GM19035 (cell line): ENCODE measurements at regions not wholly inside any gene's neighbourhood (a gene's known extent, or its start where the extent isn't known, plus 50 kb on each side); places are given as distances from the start of the nearest gene placed in this dataset.
"Not testable (repeated sequence)": the region's sequence is repeated elsewhere in the genome, so short reads cannot be mapped to it uniquely, and the experiment has no call there.

Experiments
- ATAC-seq: cut with Tn5 transposase; IDR thresholded peaks from one replicate; pipeline ENCODE4 v1.9.1; 2021; ENCODE audit not compliant: unreplicated experiment

DNA sequence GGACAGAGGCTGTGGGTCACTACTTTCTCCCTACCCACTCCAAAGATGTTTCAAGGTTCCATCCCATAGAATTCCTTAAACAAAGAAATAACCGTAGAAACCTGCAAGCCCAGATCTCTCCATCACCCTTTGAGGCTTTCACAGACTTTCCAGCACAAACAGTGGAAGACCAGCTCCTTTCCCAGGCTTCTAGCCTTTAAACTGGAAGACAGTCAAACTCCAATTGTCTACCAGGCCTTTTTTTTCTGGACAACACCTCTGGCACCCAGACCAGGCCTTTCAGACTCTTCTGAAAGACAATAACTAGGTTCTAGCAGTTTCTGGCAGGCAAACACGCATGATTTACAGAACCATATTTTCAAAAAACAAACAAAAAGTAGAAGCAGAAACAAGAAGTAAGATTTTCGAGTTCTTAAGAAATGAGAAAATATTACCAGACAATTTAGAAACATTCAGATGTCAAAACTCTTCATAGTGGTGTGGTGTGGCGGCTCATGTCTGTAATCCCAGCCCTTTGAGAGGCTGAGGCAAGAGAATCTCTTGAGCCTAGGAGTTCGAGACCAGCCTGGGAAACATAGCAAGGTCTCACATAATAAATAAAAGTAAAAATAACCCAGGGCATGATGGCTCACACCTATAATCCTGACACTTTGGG lies 73.0 kb upstream of the EPCAM start:
- ATAC-seq, result no peak

DNA sequence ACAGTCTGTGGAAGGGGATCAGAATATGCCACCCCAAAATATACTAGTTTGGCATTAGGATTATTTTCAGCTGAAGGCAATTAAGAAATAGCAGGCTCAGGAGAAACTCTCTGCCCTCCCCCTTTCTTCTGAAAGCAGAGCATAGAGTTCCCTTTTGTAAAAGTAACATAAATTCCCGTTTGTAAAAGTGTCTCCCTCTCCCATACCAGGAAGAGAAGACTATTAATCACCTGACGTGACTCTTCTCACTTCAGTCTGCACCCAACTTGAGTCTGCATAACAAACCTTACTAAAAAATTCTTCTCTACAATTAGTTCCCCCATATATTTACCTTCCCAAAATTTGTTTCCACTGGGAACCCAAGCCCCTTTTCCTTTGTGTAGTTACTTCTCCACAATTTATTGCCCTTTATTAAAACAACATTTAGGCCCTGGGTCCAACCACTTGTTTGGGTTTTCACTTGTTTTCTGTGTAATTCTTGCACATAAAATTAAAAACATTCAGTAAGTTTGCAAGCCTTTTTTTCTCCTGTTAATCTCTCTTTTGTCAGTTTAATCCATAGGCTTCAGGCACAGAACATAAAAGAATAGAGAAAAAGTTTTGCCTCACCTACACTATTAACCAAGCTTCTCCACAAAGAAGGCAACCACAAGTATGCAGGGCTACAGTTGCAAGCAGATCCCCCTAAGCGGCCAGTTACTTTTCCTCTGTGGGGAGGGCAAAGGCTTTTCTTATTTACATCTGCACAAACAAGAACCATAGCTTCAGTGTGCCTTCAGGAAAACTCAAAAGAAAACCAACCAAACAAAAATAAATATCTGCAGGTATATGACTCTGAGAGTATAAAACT lies 73.8 kb upstream of the EPCAM start:
- ATAC-seq, result no peak

DNA sequence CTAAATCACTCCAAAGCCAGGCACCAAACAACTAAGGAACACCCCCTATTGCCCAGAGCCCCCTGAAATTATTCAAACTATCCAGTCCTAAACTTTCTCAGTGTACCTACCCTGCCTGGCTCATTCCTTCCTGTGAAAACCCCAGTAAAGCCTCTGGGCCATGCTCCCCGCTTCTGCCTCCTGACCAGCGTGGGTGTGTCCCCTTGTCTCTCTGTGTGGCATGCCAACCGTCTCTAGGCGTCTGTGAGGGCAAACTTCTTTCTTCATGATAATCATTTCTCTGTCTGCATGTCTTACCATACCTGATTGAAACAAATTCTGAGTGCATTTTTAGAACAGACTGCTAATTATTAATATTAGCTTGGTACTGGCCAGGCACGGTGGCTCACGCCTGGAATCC lies 75.1 kb upstream of the EPCAM start:
- ATAC-seq, result no peak

DNA sequence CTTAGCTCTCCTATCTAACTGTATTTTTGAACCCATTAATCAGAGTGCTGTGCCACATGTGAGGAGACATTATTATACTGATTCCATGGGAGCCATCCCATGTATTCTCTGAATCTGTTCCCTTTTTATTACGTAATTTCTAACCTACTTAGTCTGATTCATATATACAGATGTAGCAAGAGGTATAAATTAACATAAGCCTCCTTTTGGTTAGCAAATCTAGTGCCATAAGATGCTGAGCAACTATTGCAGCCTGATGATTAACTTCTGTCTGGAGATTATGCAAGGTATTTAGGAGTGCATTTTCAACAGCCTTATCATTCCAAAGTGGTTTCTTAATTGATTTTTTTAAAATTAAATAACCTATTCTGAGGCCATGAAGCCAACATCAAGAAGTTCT lies 80.2 kb upstream of the EPCAM start:
- ATAC-seq, result no peak

DNA sequence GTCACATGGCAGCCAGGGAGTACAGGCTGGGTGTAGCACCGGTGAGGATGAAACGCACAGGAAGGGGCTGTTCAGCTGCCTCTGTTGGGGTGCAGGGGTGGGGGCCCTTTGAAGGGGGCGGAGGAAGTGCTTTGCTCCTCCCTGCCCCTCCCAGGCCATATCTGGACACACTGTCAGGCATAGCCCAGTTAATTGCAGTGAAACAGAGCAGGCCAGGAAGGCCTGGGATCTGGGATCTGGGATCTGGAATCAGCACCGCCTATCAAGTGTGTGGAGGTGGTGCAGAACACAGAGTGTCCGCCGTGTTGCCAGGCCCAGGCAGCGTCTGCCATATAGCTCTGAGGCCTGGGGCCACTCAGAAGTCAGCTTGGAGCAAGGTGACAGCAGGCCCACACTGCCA lies 85.5 kb upstream of the EPCAM start:
- ATAC-seq, result no peak

GRCh38 chr2:47282621-47283272 lies 86.4 kb upstream of the EPCAM start:
- ATAC-seq, result no peak

- not testable (repeated sequence) for ATAC-seq
Measured at GRCh38 chr2:47279525-47279924, 89.6 kb upstream of the EPCAM start.

GRCh38 chr2:47277987-47278386 lies 91.1 kb upstream of the EPCAM start:
- no peak for ATAC-seq

DNA sequence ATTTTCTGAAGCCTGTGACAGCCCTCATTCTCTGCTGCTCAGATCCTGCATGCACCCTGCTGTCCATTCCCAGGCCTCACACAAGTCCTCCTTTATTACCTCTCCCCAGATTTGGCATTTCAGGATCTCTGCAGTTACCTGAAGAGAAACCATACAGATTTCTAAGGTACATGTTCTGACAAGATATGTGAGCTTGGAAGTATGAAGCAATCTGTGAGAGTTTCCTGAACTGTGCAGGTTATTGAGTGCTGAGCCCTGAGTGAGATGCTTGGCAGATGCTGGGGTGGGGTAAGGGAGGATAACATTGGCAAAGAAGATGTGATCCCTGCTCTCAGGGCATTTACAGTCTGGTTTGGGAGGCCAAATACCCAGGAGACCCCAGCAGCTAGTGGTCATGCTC lies 91.9 kb upstream of the EPCAM start:
- ATAC-seq, result no peak

DNA sequence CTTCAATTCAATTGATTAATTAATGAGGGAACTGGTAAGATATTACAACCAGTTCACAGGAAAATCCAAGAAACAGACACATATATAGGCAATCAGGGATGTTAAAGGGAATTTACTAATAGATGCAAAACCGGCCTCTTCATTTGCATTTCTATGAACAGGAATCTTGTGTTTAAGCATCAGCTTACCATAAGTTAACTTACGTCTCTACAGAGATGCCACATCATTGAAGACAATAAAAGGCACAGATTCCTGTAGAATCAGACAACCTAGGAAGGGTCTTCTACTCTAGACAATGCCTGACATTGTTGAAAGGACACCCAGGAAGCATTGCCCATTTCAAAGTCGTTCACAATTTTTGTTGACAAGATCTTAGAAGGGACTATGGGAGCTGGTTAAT lies 93.0 kb upstream of the EPCAM start:
- ATAC-seq, result no peak

DNA sequence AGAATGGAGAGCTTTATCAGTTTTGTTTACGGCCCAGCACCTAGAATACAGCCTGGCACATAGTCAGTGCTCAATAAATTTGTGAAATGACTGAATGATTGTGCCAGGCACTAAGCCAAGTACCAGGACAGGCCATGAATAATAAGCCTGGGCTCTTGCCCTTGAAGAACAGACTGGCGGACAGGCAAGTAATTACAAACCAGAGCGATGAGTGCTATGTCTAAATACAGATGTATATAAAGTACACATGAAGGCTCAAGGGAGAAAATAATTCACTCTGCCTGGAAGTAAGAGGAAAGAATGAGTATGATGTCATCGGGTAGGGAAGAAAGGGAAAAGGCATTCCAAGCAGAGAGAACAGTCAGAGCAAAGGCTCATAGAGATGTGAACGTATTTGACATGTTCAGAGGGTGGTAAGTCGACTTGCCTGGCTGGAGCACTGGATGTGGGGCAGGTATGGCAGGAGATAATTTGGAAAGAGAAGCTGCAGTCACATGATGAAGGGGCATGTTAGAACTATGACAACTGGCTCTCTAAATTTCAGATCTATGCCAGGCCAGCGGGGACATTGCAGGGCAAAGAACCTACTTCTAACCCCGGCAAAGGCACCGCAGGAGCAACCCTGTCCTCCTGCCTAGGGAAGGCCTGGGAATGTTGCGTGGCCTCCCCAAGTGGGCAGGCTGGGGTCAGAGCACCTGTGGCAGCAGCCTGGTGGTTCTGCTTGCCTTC lies 94.9 kb upstream of the EPCAM start:
- no peak for ATAC-seq

- ATAC-seq, result no peak
Measured at GRCh38 chr2:47272905-47273758, 96.0 kb upstream of the EPCAM start.

DNA sequence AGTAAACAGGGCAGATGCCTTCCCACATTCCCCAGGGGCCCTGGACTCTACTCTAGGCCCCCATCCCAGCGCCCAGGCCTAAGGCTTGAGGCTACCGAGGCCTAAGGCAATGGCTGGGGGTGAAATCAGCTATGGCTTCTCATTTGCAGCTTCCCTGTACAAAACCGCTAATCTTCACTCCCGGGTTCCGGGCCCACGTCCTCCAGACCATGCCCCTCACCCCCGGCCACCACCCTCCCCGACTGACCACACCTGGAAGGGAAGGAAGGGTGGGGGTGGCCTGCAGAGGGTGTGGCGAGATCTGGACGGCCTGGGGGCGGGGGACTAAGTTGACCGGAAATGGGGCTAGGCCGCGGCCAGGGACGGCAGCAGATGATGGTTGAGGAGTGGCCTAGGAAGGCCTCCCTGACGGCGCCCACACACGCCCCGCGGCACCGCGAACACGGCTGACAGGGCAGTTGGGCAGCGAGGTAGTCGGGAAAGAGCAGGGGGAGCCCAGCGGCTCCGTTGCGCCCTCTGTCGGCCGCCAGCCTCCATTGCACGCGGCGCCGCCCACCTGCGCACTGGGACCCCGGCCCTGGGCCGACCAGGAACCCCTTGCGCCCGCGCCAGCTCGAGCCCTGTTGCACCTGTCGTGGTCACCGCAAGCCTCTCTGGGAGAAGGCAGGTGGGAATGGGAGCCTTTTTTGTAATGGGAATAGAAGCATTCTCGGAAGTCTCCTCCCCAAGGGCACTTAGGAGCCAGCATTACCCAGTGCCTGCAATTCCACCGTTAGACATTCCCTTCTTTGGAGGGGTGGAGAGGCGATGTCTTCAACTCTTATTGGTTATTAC lies 95.9 kb upstream of the CALM2 start:
- ATAC-seq, result peak; percentile 68

GRCh38 chr2:47271054-47272000 lies 95.0 kb upstream of the CALM2 start:
- peak; percentile 3 for ATAC-seq

- ATAC-seq, result no peak
Measured at GRCh38 chr2:47270421-47270820, 94.1 kb upstream of the CALM2 start.

DNA sequence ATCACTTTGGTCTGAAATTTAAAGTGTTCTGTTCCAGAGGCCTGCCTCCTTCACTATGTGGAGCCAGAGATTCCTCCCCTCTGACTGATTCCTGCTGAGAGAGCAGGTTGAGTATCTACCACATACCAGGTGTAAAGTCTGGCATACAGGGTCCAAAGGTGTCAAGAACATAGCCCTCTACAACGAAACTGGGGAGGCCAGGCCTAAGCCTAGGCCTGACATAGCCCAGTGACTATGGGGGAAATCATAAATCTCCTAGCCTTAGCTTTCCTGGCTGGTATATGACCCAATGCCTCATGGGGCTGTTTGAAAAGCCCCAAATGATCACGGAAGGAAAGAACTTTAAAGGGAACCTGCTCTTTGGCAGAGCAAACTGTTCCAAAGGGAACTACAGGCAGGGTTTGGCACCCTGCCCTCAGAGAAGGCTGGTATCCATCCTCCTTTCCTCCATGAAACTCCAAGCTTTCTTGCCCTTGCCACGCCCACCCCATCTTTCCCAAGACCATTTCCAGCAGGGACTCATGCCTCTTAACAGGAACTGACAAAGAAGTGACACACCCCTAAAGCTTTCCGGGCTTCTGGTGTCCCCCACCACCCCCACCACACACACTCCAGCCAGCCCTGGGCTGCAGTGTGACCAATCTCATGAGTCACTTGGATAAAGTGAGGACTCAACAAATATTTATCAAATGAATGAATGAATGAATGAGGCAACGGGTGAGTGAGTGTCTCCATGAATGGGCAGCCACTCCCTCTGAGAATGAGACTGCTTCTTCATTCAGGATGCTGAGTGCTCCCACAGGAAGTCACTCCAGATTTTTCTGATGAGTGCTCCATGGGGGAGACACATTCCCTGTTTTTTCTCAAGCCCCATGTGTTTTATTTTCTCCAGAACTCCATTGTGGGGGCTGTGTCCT lies 93.3 kb upstream of the CALM2 start:
- no peak for ATAC-seq

- no peak for ATAC-seq
Measured at GRCh38 chr2:47267711-47268086, 91.4 kb upstream of the CALM2 start.
